IMR-90 (cell line): ENCODE measurements at regions not wholly inside any gene's neighbourhood (a gene's known extent, or its start where the extent isn't known, plus 50 kb on each side); places are given as distances from the start of the nearest gene placed in this dataset.

Experiments used
- ATAC-seq: fragments of 200-7000 bp; cut with Tn5 transposase; 2 replicates; pipeline ENCODE4 v1.9.1; 2020; ENCODE audit warnings: low read depth, mild to moderate bottlenecking, moderate library complexity
- BruUV-seq: library from RNA; stranded (reverse); fragments of 400-500 nt; replicated peaks from 2 replicates; lab custom pipeline; 2021; lab: Mats Ljungman, UMichigan
- CTCF ChIA-PET: fragments of 300-600 bp; formaldehyde crosslinking; extraction: SDS; loops from one replicate; lab custom pipeline; 2021; ENCODE audit warnings: antibody characterized with exemption; lab: Yijun Ruan, JAX
- POLR2A ChIA-PET: fragments of 300-600 bp; sonication (Branson Sonifier 250); formaldehyde crosslinking; loops from one replicate; lab custom pipeline; 2022; ENCODE audit warnings: antibody characterized with exemption; ENCODE audit not compliant: unreplicated experiment; lab: Charles Lee
- DNase-seq: peaks from one replicate; pipeline ENCODE4 v3.0.0; 2013
- H2AFZ ChIP-seq: replicated peaks from 2 replicates; pipeline ENCODE3; 2013; ENCODE audit warnings: low read length, mild to moderate bottlenecking; ENCODE audit not compliant: poor library complexity
- H2AK5ac ChIP-seq: 2 replicates; pipeline ENCODE4 v1.6.1; 2013; ENCODE audit warnings: low read depth, low read length, inconsistent platforms
- H2AK9ac ChIP-seq: replicated peaks from 2 replicates; pipeline ENCODE3; 2013; ENCODE audit warnings: mild to moderate bottlenecking, low read depth, low read length, moderate library complexity; ENCODE audit not compliant: poor library complexity
- H2BK120ac ChIP-seq: 2 replicates; pipeline ENCODE4 v1.6.1; 2013; ENCODE audit warnings: low read depth, low read length, inconsistent platforms
- H2BK15ac ChIP-seq: 3 replicates; pipeline ENCODE4 v1.6.1; 2013; ENCODE audit warnings: low read depth, low read length, inconsistent platforms
- H2BK20ac ChIP-seq: 2 replicates; pipeline ENCODE4 v1.6.1; 2013; ENCODE audit warnings: low read depth, mild to moderate bottlenecking, inconsistent platforms, low read length, moderate library complexity
- H2BK5ac ChIP-seq: 2 replicates; pipeline ENCODE4 v1.6.1; 2013; ENCODE audit warnings: mild to moderate bottlenecking, low read depth, low read length, inconsistent platforms; ENCODE audit not compliant: poor library complexity, severe bottlenecking
- H3K14ac ChIP-seq: replicated peaks from 2 replicates; pipeline ENCODE4 v1.6.1; 2013; ENCODE audit warnings: low read depth, low read length, inconsistent platforms
- H3K18ac ChIP-seq: 2 replicates; pipeline ENCODE4 v1.6.1; 2013; ENCODE audit warnings: low read depth, low read length, control low read depth
- H3K23ac ChIP-seq: 2 replicates; pipeline ENCODE4 v1.6.1; 2013; ENCODE audit warnings: low read depth, low read length, inconsistent platforms
- H3K27ac ChIP-seq: 2 replicates; pipeline ENCODE4 v1.5.1; 2013; ENCODE audit warnings: mild to moderate bottlenecking, control low read depth, low read length; ENCODE audit not compliant: insufficient read depth
- H3K27me3 ChIP-seq: 2 replicates; pipeline ENCODE4 v1.6.1; 2013; ENCODE audit warnings: low read length; ENCODE audit not compliant: control insufficient read depth, insufficient read depth
- H3K36me3 ChIP-seq: 2 replicates; pipeline ENCODE4 v1.6.1; 2013; ENCODE audit warnings: low read length, mixed read lengths; ENCODE audit not compliant: control insufficient read depth, insufficient read depth
- H3K4ac ChIP-seq: 2 replicates; pipeline ENCODE4 v1.6.1; 2013; ENCODE audit warnings: low read depth, low read length, inconsistent platforms
- H3K4me1 ChIP-seq: 2 replicates; pipeline ENCODE4 v1.6.1; 2013; ENCODE audit warnings: low read length, mixed read lengths; ENCODE audit not compliant: control insufficient read depth, insufficient read depth
- H3K4me2 ChIP-seq: 2 replicates; pipeline ENCODE4 v1.6.1; 2013; ENCODE audit warnings: low read depth, mild to moderate bottlenecking, control low read depth, low read length, moderate library complexity
- H3K4me3 ChIP-seq: 2 replicates; pipeline ENCODE4 v1.5.1; 2013; ENCODE audit warnings: low read depth, mild to moderate bottlenecking, control low read depth, low read length, moderate library complexity; ENCODE audit not compliant: insufficient read depth
- H3K56ac ChIP-seq: 2 replicates; pipeline ENCODE4 v1.6.1; 2013; ENCODE audit warnings: low read length, inconsistent platforms; ENCODE audit not compliant: insufficient read depth; ENCODE audit errors: extremely low read depth
- H3K79me1 ChIP-seq, 2 experiments: 2 replicates each; pipeline ENCODE4 v1.6.1; 2013; ENCODE audit warnings: low read length in 2 of 2, inconsistent platforms in 1 of 2, low read depth in 1 of 2
- H3K9ac ChIP-seq: 2 replicates; pipeline ENCODE4 v1.6.1; 2013; ENCODE audit warnings: low read depth, low read length, control low read depth
- H3K9me1 ChIP-seq: 2 replicates; pipeline ENCODE4 v1.6.1; 2013; ENCODE audit warnings: low read length, inconsistent platforms; ENCODE audit not compliant: insufficient read depth
- H3K9me3 ChIP-seq: 2 replicates; pipeline ENCODE4 v1.6.1; 2013; ENCODE audit warnings: low read length; ENCODE audit not compliant: control insufficient read depth, insufficient read depth
- H4K20me1 ChIP-seq: 2 replicates; pipeline ENCODE4 v1.6.1; 2013; ENCODE audit warnings: low read length, inconsistent platforms; ENCODE audit not compliant: insufficient read depth
- H4K5ac ChIP-seq: 2 replicates; pipeline ENCODE4 v1.6.1; 2013; ENCODE audit warnings: mild to moderate bottlenecking, low read depth, low read length, control low read depth
- H4K8ac ChIP-seq, 2 experiments: 2 replicates each; pipeline ENCODE4 v1.6.1; 2013; ENCODE audit warnings: low read depth in 2 of 2, low read length in 2 of 2, control low read depth in 1 of 2, inconsistent platforms in 1 of 2
- H4K91ac ChIP-seq: 2 replicates; pipeline ENCODE4 v1.6.1; 2013; ENCODE audit warnings: low read depth, low read length, inconsistent platforms; ENCODE audit not compliant: insufficient read depth
- BHLHE40 ChIP-seq: fragments of 150-350 bp; IDR thresholded peaks from 2 replicates; pipeline ENCODE4 v1.6.1; 2016; ENCODE audit warnings: mild to moderate bottlenecking, low read depth, low read length
- CEBPB ChIP-seq: IDR thresholded peaks from 2 replicates; pipeline ENCODE4 v1.6.1; 2012; ENCODE audit warnings: low read depth, low read length, improper control_type of control experiment
- CHD1 ChIP-seq: IDR thresholded peaks from 2 replicates; pipeline ENCODE4 v1.6.1; 2012; ENCODE audit warnings: low read depth, low read length, improper control_type of control experiment
- CTCF ChIP-seq: conservative IDR thresholded peaks from 2 replicates; pipeline ENCODE4 v1.5.1; 2012; ENCODE audit warnings: mild to moderate bottlenecking, low read depth, low read length, improper control_type of control experiment
- ELK1 ChIP-seq: fragments of 150-350 bp; IDR thresholded peaks from 2 replicates; pipeline ENCODE4 v1.6.1; 2016; ENCODE audit warnings: low read depth, mild to moderate bottlenecking, low read length, moderate library complexity, borderline replicate concordance
- FOS ChIP-seq: fragments of 150-350 bp; IDR thresholded peaks from 2 replicates; pipeline ENCODE4 v1.6.1; 2016; ENCODE audit warnings: low read depth, low read length
- MAFK ChIP-seq: IDR thresholded peaks from 2 replicates; pipeline ENCODE4 v1.6.1; 2012; ENCODE audit warnings: low read depth, low read length, improper control_type of control experiment
- MAZ ChIP-seq: IDR thresholded peaks from 2 replicates; pipeline ENCODE4 v1.6.1; 2012; ENCODE audit warnings: low read depth, mild to moderate bottlenecking, low read length, improper control_type of control experiment, moderate library complexity, borderline replicate concordance
- MXI1 ChIP-seq: IDR thresholded peaks from 2 replicates; pipeline ENCODE4 v1.6.1; 2012; ENCODE audit warnings: low read depth, mild to moderate bottlenecking, low read length, moderate library complexity, borderline replicate concordance
- NFE2L2 ChIP-seq: fragments of 150-350 bp; IDR thresholded peaks from 2 replicates; pipeline ENCODE4 v1.6.1; 2016; ENCODE audit warnings: low read depth, mild to moderate bottlenecking, low read length
- POLR2A ChIP-seq: IDR thresholded peaks from 2 replicates; pipeline ENCODE4 v1.6.1; 2012; ENCODE audit warnings: mild to moderate bottlenecking, low read depth, low read length
- RAD21 ChIP-seq: IDR thresholded peaks from 2 replicates; pipeline ENCODE4 v1.6.1; 2012; ENCODE audit warnings: low read length, improper control_type of control experiment
- RCOR1 ChIP-seq: IDR thresholded peaks from 2 replicates; pipeline ENCODE4 v1.6.1; 2012; ENCODE audit warnings: mild to moderate bottlenecking, low read length, improper control_type of control experiment; ENCODE audit not compliant: insufficient replicate concordance
- RFX5 ChIP-seq: IDR thresholded peaks from 2 replicates; pipeline ENCODE4 v1.8.0; 2012; ENCODE audit warnings: low read depth, mild to moderate bottlenecking, low read length, moderate library complexity
- WGBS, 2 experiments: methylation state at CpG; one replicate each; pipeline versions ENCODE4 v1.1.5 to v1.1.7; 2013; ENCODE audit warnings: missing lambda C conversion rate in 2 of 2; ENCODE audit not compliant: insufficient read length in 1 of 2; ENCODE audit errors: extremely low coverage in 2 of 2; 5-methylcytosine and 5-hydroxymethylcytosine counted together
- dilution Hi-C: fragments of 300-500 bp; cut with HindIII; formaldehyde crosslinking; loops from one replicate; pipeline ENCODE4 v1.14.3; 2018; ENCODE audit warnings: low sequenced_read_pairs; ENCODE audit not compliant: unreplicated experiment
- in situ Hi-C: fragments of 300-500 bp; cut with MboI; formaldehyde crosslinking; loops from 3 replicates; pipeline ENCODE4 v1.14.3; 2019; ENCODE audit warnings: low sequenced_read_pairs, inconsistent platforms, mixed read lengths
- intact Hi-C: fragments of 100-400 bp; cut with micrococcal nuclease; formaldehyde crosslinking; loops from 2 replicates; pipeline ENCODE4 v1.10.0; 2022

GRCh38 chr1:5475572-5475971 is 516.7 kb downstream of the NPHP4 start:
- TF ChIP-seq CEBPB, result no peak
- no peak for TF ChIP-seq MAFK
- TF ChIP-seq RFX5, result no peak
- TF ChIP-seq ELK1, result no peak
- no peak for TF ChIP-seq POLR2A
- no peak for TF ChIP-seq MXI1
- no peak for TF ChIP-seq CTCF
- no peak for TF ChIP-seq RAD21
- no peak for TF ChIP-seq BHLHE40
- TF ChIP-seq FOS, result no peak
- TF ChIP-seq CHD1, result no peak
- TF ChIP-seq MAZ, result no peak
- no peak for TF ChIP-seq RCOR1
- no peak for TF ChIP-seq NFE2L2
- Histone ChIP-seq H3K27ac (no peak overlapping the region), H3K9ac (no peak overlapping the region), H4K8ac (no peak overlapping the region), H3K79me1 (no peaks in the 10 kb centered on the region), H4K91ac (no peak overlapping the region), H2AK5ac (no peak overlapping the region), H3K56ac (no peak overlapping the region), H2BK120ac (no peak overlapping the region), H3K14ac (no peak overlapping the region), H3K4me1 (no peaks in the 10 kb centered on the region), H2BK15ac (no peak overlapping the region), H3K9me3 (peaks cover 49% of the 10 kb centered on the region), H4K20me1 (no peaks in the 10 kb centered on the region), H3K18ac (no peak overlapping the region), H3K4ac (no peak overlapping the region), H3K23ac (no peak overlapping the region), H2AFZ (no peak overlapping the region), H2AK9ac (no peak overlapping the region), H3K27me3 (no peaks in the 10 kb centered on the region), H4K5ac (no peak overlapping the region), H3K4me2 (no peak overlapping the region), H2BK5ac (no peak overlapping the region), H3K9me1 (no peaks in the 10 kb centered on the region), H2BK20ac (no peak overlapping the region), H3K4me3 (no peak overlapping the region), H3K36me3 (no peaks in the 10 kb centered on the region)
- dilution Hi-C loops, result no loop called here
- WGBS, 2 experiments, result no CpG with 5 or more reads among the region's 5 CpGs
- ChIA-PET POLR2A (no interaction called here), CTCF (no interaction called here)
- no peak for DNase-seq
- no peak for ATAC-seq
- no TSS peak for BruUV-seq
- in situ Hi-C loops, result no loop called here
- intact Hi-C loops, result no loop called here
